ENCODE measurements at regions not wholly inside any gene's neighbourhood (a gene's known extent, or its start where the extent isn't known, plus 50 kb on each side); places are given as distances from the start of the nearest gene placed in this dataset.

GRCh38 chr1:79895573-79895972 is 889.0 kb upstream of the ADGRL4 start:
- TF ChIP-seq CTCF (IDR thresholded peaks at IDR 0.05; ENCODE audit: low read length), result no peak
- TF ChIP-seq EZH2 (IDR thresholded peaks at IDR 0.05; ENCODE audit: borderline replicate concordance, low read length), result no peak
